ENCODE measurements at regions not wholly inside any gene's neighbourhood (a gene's known extent, or its start where the extent isn't known, plus 50 kb on each side); places are given as distances from the start of the nearest gene placed in this dataset.

DNA sequence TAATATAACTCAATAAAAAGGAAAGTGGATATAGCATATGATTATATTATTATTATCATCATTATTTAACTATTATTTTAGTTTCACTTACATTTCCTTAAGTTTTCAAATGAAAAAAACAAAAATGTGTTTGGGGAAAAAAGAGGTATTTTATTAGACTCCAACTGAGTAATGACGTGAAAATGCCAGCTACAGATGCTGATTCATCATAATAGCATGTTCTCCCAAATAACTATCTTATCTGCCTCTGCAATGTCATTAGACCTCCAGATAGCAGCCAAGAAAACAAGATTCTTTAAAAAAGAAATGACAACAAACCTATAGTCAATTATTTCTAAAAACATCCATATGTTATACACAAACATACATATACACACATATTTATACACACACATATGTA, 1071.9 kb upstream of the TMPRSS15 start:
- H3K4me2 ChIP-seq (ENCODE audit: insufficient read depth, low read length): no peak overlapping the region
- ChIA-PET CTCF (no interaction called here), POLR2A (no interaction called here)
- TF ChIP-seq MAX (IDR thresholded peaks at IDR 0.05; ENCODE audit: insufficient read depth, insufficient read length) (no peak), JUN (IDR thresholded peaks at IDR 0.05; ENCODE audit: borderline replicate concordance, insufficient read depth, insufficient read length, low read depth) (no peak), POLR2AphosphoS5 (IDR thresholded peaks at IDR 0.05; ENCODE audit: insufficient read depth, low read depth, low read length) (no peak), EZH2 (IDR thresholded peaks at IDR 0.05; ENCODE audit: borderline replicate concordance, low read depth, low read length, severe bottlenecking) (no peak), CTCF (IDR thresholded peaks at IDR 0.05; ENCODE audit: extremely low read depth in 1 of 2, insufficient read depth in 1 of 2, low read depth in 1 of 2, low read length in 2 of 2) (no peak), POLR2A (IDR thresholded peaks at IDR 0.05; ENCODE audit: low read depth, low read length) (no peak), GATA2 (IDR thresholded peaks at IDR 0.05; ENCODE audit: insufficient read depth, insufficient read length, low read depth, low read length) (no peak)
- DNase-seq (ENCODE audit: low read depth, low spot score) (no peak), FAIRE-seq (no peak)
- dilution Hi-C loops (cut with MboI; ENCODE audit: extremely low pct_ligation_motif_present, low sequenced_read_pairs) (no loop called here), intact Hi-C loops (cut with micrococcal nuclease) (no loop called here)
- no peaks in the 10 kb centered on the region for H3K79me2 ChIP-seq (ENCODE audit: control insufficient read depth, insufficient read depth, low read length)
- no peaks in the 10 kb centered on the region for H3K36me3 ChIP-seq (ENCODE audit: control insufficient read depth in 2 of 2, extremely low read depth in 1 of 2, insufficient read depth in 2 of 2, low read length in 2 of 2)
- no peaks in the 10 kb centered on the region for H3K9me3 ChIP-seq (replicated peaks; ENCODE audit: control insufficient read depth, insufficient read depth, low read length)
- H3K4me1 ChIP-seq (ENCODE audit: control insufficient read depth, extremely low read depth, insufficient read depth, low read length): no peaks in the 10 kb centered on the region
- H3K9me1 ChIP-seq (replicated peaks; ENCODE audit: control insufficient read depth, extremely low read depth, insufficient read depth, low read length): no peaks in the 10 kb centered on the region
- H3K4me3 ChIP-seq (replicated peaks in 1 of 3; ENCODE audit: insufficient read depth in 1 of 3, low read depth in 1 of 3, low read length in 3 of 3): no peak overlapping the region
- no peaks in the 10 kb centered on the region for H3K27me3 ChIP-seq (ENCODE audit: control insufficient read depth in 2 of 2, insufficient read depth in 2 of 2, low read length in 2 of 2)
- no peak overlapping the region for H3K9ac ChIP-seq (replicated peaks; ENCODE audit: extremely low read depth, insufficient read depth, low read length)
- no peaks in the 10 kb centered on the region for H4K20me1 ChIP-seq (replicated peaks; ENCODE audit: control insufficient read depth, extremely low read depth, insufficient read depth, low read length)
- no peak overlapping the region for H3K27ac ChIP-seq (ENCODE audit: insufficient read depth, low read depth, low read length)
- no TSS peak for BruUV-seq (replicated peaks)
- no peak overlapping the region for H2AFZ ChIP-seq (ENCODE audit: low read depth, low read length)

Data from endothelial cell of umbilical vein (primary cell).